Neutrophil (primary cell): ENCODE measurements at regions not wholly inside any gene's neighbourhood (a gene's known extent, or its start where the extent isn't known, plus 50 kb on each side); places are given as distances from the start of the nearest gene placed in this dataset.

ENCODE experiments used
- H3K27ac ChIP-seq: fragments of 200-600 bp; sonication (generic); 2 replicates; pipeline ENCODE4 v1.5.1; 2016; ENCODE audit warnings: mild to moderate bottlenecking, moderate library complexity
- H3K27me3 ChIP-seq: fragments of 200-600 bp; sonication (generic); 2 replicates; pipeline ENCODE4 v1.6.0; 2016; ENCODE audit warnings: mild to moderate bottlenecking
- H3K36me3 ChIP-seq: fragments of 200-600 bp; sonication (generic); 2 replicates; pipeline ENCODE4 v1.5.1; 2017
- H3K4me1 ChIP-seq, 2 experiments: fragments of 200-600 bp in 1 of 2; sonication (generic) in 1 of 2; 1 replicate in 1 of 2; 2 replicates in 1 of 2; pipeline versions ENCODE4 v1.5.1 to v1.6.1; 2013 to 2016; ENCODE audit warnings: low read depth in 1 of 2, low read length in 1 of 2, mild to moderate bottlenecking in 1 of 2, moderate library complexity in 1 of 2; ENCODE audit not compliant: control insufficient read depth in 1 of 2, insufficient read depth in 1 of 2
- H3K4me3 ChIP-seq, 2 experiments: fragments of 200-600 bp in 1 of 2; sonication (generic) in 1 of 2; 1 replicate in 1 of 2; 2 replicates in 1 of 2; pipeline ENCODE4 v1.5.1; 2013 to 2016; ENCODE audit warnings: low read depth in 1 of 2, low read length in 1 of 2, mild to moderate bottlenecking in 1 of 2, moderate library complexity in 1 of 2
- H3K9me3 ChIP-seq: fragments of 200-600 bp; sonication (generic); 2 replicates; pipeline ENCODE4 v1.5.1; 2016
- TF ChIP-seq, protein P1 (sequence below): fragments of 200-600 bp; sonication (generic); IDR thresholded peaks from 2 replicates; pipeline ENCODE4 v1.5.1; 2016; ENCODE audit warnings: antibody characterized with exemption

DNA sequence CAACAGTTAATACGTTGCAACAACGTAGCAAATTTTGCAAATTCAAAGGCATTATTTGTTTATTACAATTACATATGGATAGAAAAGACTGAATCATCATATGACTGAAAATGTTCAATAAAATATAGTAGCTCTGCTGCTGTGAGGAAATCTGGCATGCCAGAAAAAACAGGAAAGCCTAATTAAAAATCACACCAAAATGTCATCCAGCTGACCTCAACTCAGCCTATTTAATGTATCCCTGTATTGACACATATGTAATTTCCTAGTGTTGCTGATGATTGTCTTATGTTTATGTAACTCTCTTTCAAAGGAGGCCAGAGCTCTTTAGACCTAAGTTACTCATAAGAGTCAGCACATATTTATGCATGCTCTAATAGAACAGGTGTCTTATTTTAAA lies 495.0 kb downstream of the PCDH17 start:
- Histone ChIP-seq H3K27ac (no peak overlapping the region), H3K4me1 (no peaks in the 10 kb centered on the region), H3K4me3 (no peak overlapping the region), H3K27me3 (no peaks in the 10 kb centered on the region), H3K9me3 (no peaks in the 10 kb centered on the region), H3K36me3 (no peaks in the 10 kb centered on the region)
- TF ChIP-seq, protein P1, sequence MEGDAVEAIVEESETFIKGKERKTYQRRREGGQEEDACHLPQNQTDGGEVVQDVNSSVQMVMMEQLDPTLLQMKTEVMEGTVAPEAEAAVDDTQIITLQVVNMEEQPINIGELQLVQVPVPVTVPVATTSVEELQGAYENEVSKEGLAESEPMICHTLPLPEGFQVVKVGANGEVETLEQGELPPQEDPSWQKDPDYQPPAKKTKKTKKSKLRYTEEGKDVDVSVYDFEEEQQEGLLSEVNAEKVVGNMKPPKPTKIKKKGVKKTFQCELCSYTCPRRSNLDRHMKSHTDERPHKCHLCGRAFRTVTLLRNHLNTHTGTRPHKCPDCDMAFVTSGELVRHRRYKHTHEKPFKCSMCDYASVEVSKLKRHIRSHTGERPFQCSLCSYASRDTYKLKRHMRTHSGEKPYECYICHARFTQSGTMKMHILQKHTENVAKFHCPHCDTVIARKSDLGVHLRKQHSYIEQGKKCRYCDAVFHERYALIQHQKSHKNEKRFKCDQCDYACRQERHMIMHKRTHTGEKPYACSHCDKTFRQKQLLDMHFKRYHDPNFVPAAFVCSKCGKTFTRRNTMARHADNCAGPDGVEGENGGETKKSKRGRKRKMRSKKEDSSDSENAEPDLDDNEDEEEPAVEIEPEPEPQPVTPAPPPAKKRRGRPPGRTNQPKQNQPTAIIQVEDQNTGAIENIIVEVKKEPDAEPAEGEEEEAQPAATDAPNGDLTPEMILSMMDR = no peak

- Histone ChIP-seq H3K27me3 (no peaks in the 10 kb centered on the region), H3K36me3 (no peaks in the 10 kb centered on the region), H3K4me3 (no peak overlapping the region), H3K4me1 (no peaks in the 10 kb centered on the region), H3K27ac (no peak overlapping the region), H3K9me3 (peaks cover 3% of the 10 kb centered on the region)
- TF ChIP-seq, protein P1 = no peak
These were observed 502.5 kb downstream of the PCDH17 start for GRCh38 chr13:58134012-58134411.

DNA sequence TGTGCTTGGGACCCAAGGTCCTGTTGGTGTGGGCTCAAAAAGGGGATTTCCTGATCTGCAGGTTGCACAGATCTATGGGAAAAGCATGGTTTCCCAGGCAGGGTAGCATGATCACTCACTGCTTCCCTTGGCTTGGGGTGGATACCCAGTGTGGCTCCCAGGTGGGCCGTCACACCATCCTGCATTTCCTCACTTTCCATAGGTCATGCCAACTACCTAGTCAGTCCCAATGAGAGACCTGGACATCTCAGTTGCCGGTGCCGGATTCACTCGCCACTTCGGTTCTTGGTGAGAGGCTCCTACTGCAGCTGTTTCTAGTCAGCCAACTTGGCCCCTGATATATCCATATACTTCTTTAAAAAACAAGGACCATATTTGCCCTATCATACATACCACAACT lies 503.0 kb downstream of the PCDH17 start:
- Histone ChIP-seq H3K4me3 (no peak overlapping the region), H3K4me1 (no peaks in the 10 kb centered on the region), H3K9me3 (peaks cover 3% of the 10 kb centered on the region), H3K36me3 (no peaks in the 10 kb centered on the region), H3K27me3 (no peaks in the 10 kb centered on the region), H3K27ac (no peak overlapping the region)
- TF ChIP-seq, protein P1 = no peak

DNA sequence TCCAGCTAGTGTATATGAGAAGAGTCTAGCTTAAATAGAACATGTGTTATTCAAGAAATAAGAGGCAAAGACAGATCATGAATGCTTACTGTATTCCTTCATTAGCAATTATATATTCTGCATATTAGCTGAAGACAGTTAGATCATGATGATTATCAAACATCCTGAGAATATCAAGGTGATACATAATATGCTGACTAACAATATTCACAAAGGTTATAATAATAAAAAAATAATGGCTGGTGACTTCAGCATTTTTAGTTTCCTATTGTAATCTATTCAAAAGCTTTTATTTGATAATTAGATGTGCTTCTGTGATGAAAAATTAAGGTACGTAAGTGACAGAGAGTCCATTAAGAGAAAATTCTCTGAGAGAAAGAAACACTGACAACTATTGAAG lies 511.4 kb downstream of the PCDH17 start:
- no peak overlapping the region for H3K27ac ChIP-seq
- no peaks in the 10 kb centered on the region for H3K27me3 ChIP-seq
- TF ChIP-seq, protein P1 = no peak
- H3K4me1 ChIP-seq = no peaks in the 10 kb centered on the region
- peaks cover 3% of the 10 kb centered on the region for H3K9me3 ChIP-seq
- H3K4me3 ChIP-seq = no peak overlapping the region
- H3K36me3 ChIP-seq = no peaks in the 10 kb centered on the region

DNA sequence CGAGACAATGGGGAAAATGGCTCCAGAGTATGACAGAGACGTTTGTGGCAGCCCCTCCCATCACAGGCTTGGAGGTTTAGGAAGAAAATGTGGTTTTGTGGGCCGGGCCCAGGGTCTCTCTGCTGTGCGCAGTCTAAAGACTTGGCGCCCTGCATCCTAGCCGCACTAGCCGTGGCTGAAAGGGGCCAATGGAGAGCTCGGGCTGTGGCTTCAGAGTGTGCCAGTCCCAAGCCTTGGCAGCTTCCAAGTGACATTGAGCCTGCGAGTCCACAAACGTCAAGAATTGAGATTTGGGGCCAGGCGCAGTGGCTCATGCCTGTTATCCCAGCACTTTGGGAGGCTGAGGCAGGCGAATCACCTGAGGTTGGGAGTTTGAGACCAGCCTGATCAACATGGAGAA lies 513.1 kb downstream of the PCDH17 start:
- TF ChIP-seq, protein P1 = no peak
- no peaks in the 10 kb centered on the region for H3K36me3 ChIP-seq
- no peaks in the 10 kb centered on the region for H3K9me3 ChIP-seq
- no peaks in the 10 kb centered on the region for H3K27me3 ChIP-seq
- H3K4me3 ChIP-seq = no peak overlapping the region
- no peaks in the 10 kb centered on the region for H3K4me1 ChIP-seq
- no peak overlapping the region for H3K27ac ChIP-seq

DNA sequence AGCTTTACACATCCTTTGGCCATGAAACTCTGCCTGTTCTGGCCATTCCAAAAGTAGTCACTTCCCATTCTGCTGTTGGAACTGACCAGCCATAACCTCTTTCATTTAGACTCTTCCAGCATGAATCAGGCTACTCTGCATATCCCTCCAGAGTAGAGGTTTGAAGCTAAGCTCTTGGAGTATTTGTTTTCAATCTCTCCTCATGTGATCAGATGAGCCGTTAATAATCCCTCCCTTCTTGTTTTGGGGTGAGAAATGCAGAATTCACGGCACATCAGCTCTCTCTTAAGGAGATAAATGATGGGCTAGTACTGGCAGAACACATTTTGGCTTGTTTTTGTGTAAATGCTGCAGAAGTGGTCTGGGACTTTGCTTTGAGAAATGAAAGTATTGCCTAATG lies 519.9 kb downstream of the PCDH17 start:
- Histone ChIP-seq H3K4me3 (no peak overlapping the region), H3K4me1 (no peaks in the 10 kb centered on the region), H3K27me3 (no peaks in the 10 kb centered on the region), H3K27ac (no peak overlapping the region), H3K36me3 (no peaks in the 10 kb centered on the region), H3K9me3 (no peaks in the 10 kb centered on the region)
- TF ChIP-seq, protein P1 = no peak
